ENCODE measurements at regions not wholly inside any gene's neighbourhood (a gene's known extent, or its start where the extent isn't known, plus 50 kb on each side); places are given as distances from the start of the nearest gene placed in this dataset.

GRCh38 chr16:65808790-65809189, 557.7 kb upstream of the CDH5 start:
- ChIA-PET CTCF (no interaction called here), POLR2A (no interaction called here)
- Mint-ChIP-seq H3K4me1 (peaks cover 8% of the 10 kb centered on the region), H3K36me3 (no peaks in the 10 kb centered on the region), H3K4me3 (no peak overlapping the region), H3K27ac (no peak overlapping the region), H3K27me3 (ENCODE audit: low read depth) (no peaks in the 10 kb centered on the region), H3K9me3 (0 out of 2 replicates have a peak, but pooled peaks cover 4% of the 10 kb centered on the region)
- ATAC-seq (no peak), DNase-seq (ENCODE audit: low spot score) (no peak)
- TF ChIP-seq ZNF219 (CRISPR knock-in tag; IDR thresholded peaks at IDR 0.05; ENCODE audit: borderline replicate concordance) (no peak), ZNF423 (CRISPR knock-in tag; IDR thresholded peaks at IDR 0.05) (no peak), USF1 (CRISPR knock-in tag; IDR thresholded peaks at IDR 0.05) (no peak), ZNF512 (CRISPR knock-in tag; IDR thresholded peaks at IDR 0.05; ENCODE audit: borderline replicate concordance) (no peak), TEAD1 (CRISPR knock-in tag; IDR thresholded peaks at IDR 0.05) (no peak), CREB1 (CRISPR knock-in tag; IDR thresholded peaks at IDR 0.05) (no peak), ATF1 (CRISPR knock-in tag; IDR thresholded peaks at IDR 0.05) (no peak), ARID4B (CRISPR knock-in tag; IDR thresholded peaks at IDR 0.05; ENCODE audit: borderline replicate concordance) (no peak), IRF1 (CRISPR knock-in tag; IDR thresholded peaks at IDR 0.05) (no peak), ZNF532 (CRISPR knock-in tag; IDR thresholded peaks at IDR 0.05; ENCODE audit: borderline replicate concordance) (no peak), SMAD3 (CRISPR knock-in tag; IDR thresholded peaks at IDR 0.05; ENCODE audit: borderline replicate concordance) (no peak)

- H3K9me3 Mint-ChIP-seq: 0 out of 2 replicates have a peak, but pooled peaks cover 4% of the 10 kb centered on the region
Observed at GRCh38 chr16:65807858-65808257, 558.6 kb upstream of the CDH5 start.

More at GRCh38 chr16:65807858-65808257, 558.6 kb upstream of the CDH5 start:
- no peak overlapping the region for H3K4me3 Mint-ChIP-seq
- no peaks in the 10 kb centered on the region for H3K27me3 Mint-ChIP-seq (ENCODE audit: low read depth)
- peaks cover 6% of the 10 kb centered on the region; the same call in 1 of the 2 replicates for H3K4me1 Mint-ChIP-seq
- CTCF ChIA-PET: no interaction called here
- DNase-seq (ENCODE audit: low spot score) (no peak), ATAC-seq (no peak)
- no peak overlapping the region for H3K27ac Mint-ChIP-seq
- TF ChIP-seq MXD4 (CRISPR knock-in tag; IDR thresholded peaks at IDR 0.05; ENCODE audit: borderline replicate concordance) (no peak), NR2C2 (CRISPR knock-in tag; IDR thresholded peaks at IDR 0.05) (no peak), PREB (CRISPR knock-in tag; IDR thresholded peaks at IDR 0.05; ENCODE audit: borderline replicate concordance) (no peak), E2F4 (CRISPR knock-in tag; IDR thresholded peaks at IDR 0.05; ENCODE audit: borderline replicate concordance, low read depth) (no peak), FOXP1 (CRISPR knock-in tag; IDR thresholded peaks at IDR 0.05; ENCODE audit: borderline replicate concordance) (no peak), GRHL2 (CRISPR knock-in tag; IDR thresholded peaks at IDR 0.05; ENCODE audit: insufficient replicate concordance, severe bottlenecking) (no peak), MAX (CRISPR knock-in tag; IDR thresholded peaks at IDR 0.05) (no peak), TEAD4 (CRISPR knock-in tag; IDR thresholded peaks at IDR 0.05) (no peak)
- POLR2A ChIA-PET: no interaction called here
- H3K36me3 Mint-ChIP-seq: no peaks in the 10 kb centered on the region

Data from WTC11 (cell line).